H9 (cell line): ENCODE measurements at regions not wholly inside any gene's neighbourhood (a gene's known extent, or its start where the extent isn't known, plus 50 kb on each side); places are given as distances from the start of the nearest gene placed in this dataset.

Source experiments
- DNase-seq: peaks from one replicate; pipeline ENCODE4 v3.0.0-alpha.2; 2017
- H2AFZ ChIP-seq: one replicate; pipeline ENCODE4 v1.6.1; 2013; ENCODE audit warnings: mild to moderate bottlenecking, low read length, control low read depth, moderate library complexity
- H2AK5ac ChIP-seq: 2 replicates; pipeline ENCODE4 v1.6.1; 2013; ENCODE audit warnings: low read length, control low read depth, mixed read lengths; ENCODE audit not compliant: insufficient read length
- H2BK120ac ChIP-seq: one replicate; pipeline ENCODE4 v1.6.1; 2013; ENCODE audit warnings: low read depth, mild to moderate bottlenecking, low read length, control low read depth, inconsistent platforms; ENCODE audit not compliant: poor library complexity, severe bottlenecking
- H2BK12ac ChIP-seq: 2 replicates; pipeline ENCODE4 v1.6.1; 2013; ENCODE audit warnings: low read length, control low read depth, mixed read lengths, low read depth; ENCODE audit not compliant: insufficient read length
- H2BK15ac ChIP-seq: 2 replicates; pipeline ENCODE4 v1.6.1; 2013; ENCODE audit warnings: low read depth, low read length, control low read depth
- H2BK20ac ChIP-seq: one replicate; pipeline ENCODE4 v1.6.1; 2013; ENCODE audit warnings: low read depth, mild to moderate bottlenecking, low read length, control low read depth, inconsistent platforms; ENCODE audit not compliant: poor library complexity, severe bottlenecking
- H2BK5ac ChIP-seq: 2 replicates; pipeline ENCODE4 v1.6.1; 2013; ENCODE audit warnings: low read length, control low read depth, mixed read lengths; ENCODE audit not compliant: insufficient read length
- H3K14ac ChIP-seq: 2 replicates; pipeline ENCODE4 v1.6.1; 2013; ENCODE audit warnings: low read length, control low read depth; ENCODE audit not compliant: insufficient read depth
- H3K18ac ChIP-seq: 2 replicates; pipeline ENCODE4 v1.6.1; 2013; ENCODE audit warnings: low read depth, mild to moderate bottlenecking, mixed read lengths, low read length, control low read depth; ENCODE audit not compliant: insufficient read length
- H3K23ac ChIP-seq: 2 replicates; pipeline ENCODE4 v1.6.1; 2013; ENCODE audit warnings: low read length, control low read depth, mixed read lengths, low read depth; ENCODE audit not compliant: insufficient read length
- H3K23me2 ChIP-seq: 2 replicates; pipeline ENCODE4 v1.6.1; 2013; ENCODE audit warnings: low read depth, mild to moderate bottlenecking, mixed read lengths, low read length, control low read depth; ENCODE audit not compliant: insufficient read length, poor library complexity, severe bottlenecking
- H3K27ac ChIP-seq: 2 replicates; pipeline ENCODE4 v1.5.1; 2013; ENCODE audit warnings: low read length, control low read depth, mixed read lengths, low read depth; ENCODE audit not compliant: insufficient read length
- H3K27me3 ChIP-seq: 2 replicates; pipeline ENCODE4 v1.6.1; 2013; ENCODE audit warnings: low read length, control low read depth, inconsistent platforms; ENCODE audit not compliant: insufficient read depth
- H3K4ac ChIP-seq: 2 replicates; pipeline ENCODE4 v1.6.1; 2013; ENCODE audit warnings: low read depth, mild to moderate bottlenecking, control low read depth, inconsistent platforms, low read length, moderate library complexity
- H3K4me1 ChIP-seq: 2 replicates; pipeline ENCODE4 v1.6.1; 2013; ENCODE audit warnings: low read length, control low read depth, inconsistent platforms; ENCODE audit not compliant: insufficient read depth
- H3K4me2 ChIP-seq: 2 replicates; pipeline ENCODE4 v1.6.1; 2013; ENCODE audit warnings: low read length, control low read depth, mixed read lengths; ENCODE audit not compliant: insufficient read length, insufficient read depth
- H3K56ac ChIP-seq: 2 replicates; pipeline ENCODE4 v1.6.1; 2013; ENCODE audit warnings: low read depth, mild to moderate bottlenecking, mixed read lengths, low read length, control low read depth; ENCODE audit not compliant: insufficient read length
- H3K79me1 ChIP-seq: 2 replicates; pipeline ENCODE4 v1.6.1; 2013; ENCODE audit warnings: low read depth, mild to moderate bottlenecking, moderate library complexity, low read length, control low read depth, inconsistent platforms; ENCODE audit not compliant: insufficient read depth, poor library complexity, severe bottlenecking
- H3K79me2 ChIP-seq: 2 replicates; pipeline ENCODE4 v1.6.1; 2013; ENCODE audit warnings: low read length, control low read depth, inconsistent platforms; ENCODE audit not compliant: insufficient read depth
- H3K9ac ChIP-seq: 2 replicates; pipeline ENCODE4 v1.6.1; 2013; ENCODE audit warnings: low read length, control low read depth, mixed read lengths; ENCODE audit not compliant: insufficient read length; ENCODE audit errors: extremely low read depth
- H3K9me3 ChIP-seq: one replicate; pipeline ENCODE4 v1.6.1; 2013; ENCODE audit warnings: low read depth, low read length, inconsistent platforms; ENCODE audit not compliant: control insufficient read depth
- H3T11ph ChIP-seq: one replicate; pipeline ENCODE4 v1.6.1; 2013; ENCODE audit warnings: mild to moderate bottlenecking, low read length, control low read depth, inconsistent platforms
- H4K20me1 ChIP-seq: one replicate; pipeline ENCODE4 v1.6.1; 2013; ENCODE audit not compliant: control insufficient read depth, insufficient read length, insufficient read depth
- H4K5ac ChIP-seq: 2 replicates; pipeline ENCODE4 v1.6.1; 2013; ENCODE audit warnings: low read depth, mild to moderate bottlenecking, mixed read lengths, low read length, control low read depth; ENCODE audit not compliant: insufficient read length
- H4K8ac ChIP-seq: replicated peaks from 2 replicates; pipeline ENCODE4 v1.6.1; 2013; ENCODE audit warnings: low read length, control low read depth, mixed read lengths, low read depth; ENCODE audit not compliant: insufficient read length
- H4K91ac ChIP-seq: 2 replicates; pipeline ENCODE4 v1.6.1; 2013; ENCODE audit warnings: low read depth, mild to moderate bottlenecking, moderate library complexity, mixed read lengths, low read length, control low read depth; ENCODE audit not compliant: insufficient read length
- H3K27ac Mint-ChIP-seq, 3 experiments: 2 replicates in 2 of 3; 3 replicates in 1 of 3; pipeline ENCODE4 v1.8.0; 2020 to 2021; ENCODE audit warnings: mixed read lengths in 3 of 3, mild to moderate bottlenecking in 1 of 3, moderate library complexity in 1 of 3
- H3K27me3 Mint-ChIP-seq: 2 replicates; pipeline ENCODE4 v1.8.0; 2021; ENCODE audit warnings: low read depth, mild to moderate bottlenecking, moderate library complexity, mixed read lengths
- H3K36me3 Mint-ChIP-seq, 3 experiments: 2 replicates in 2 of 3; 3 replicates in 1 of 3; pipeline ENCODE4 v1.8.0; 2020 to 2021; ENCODE audit warnings: low read depth in 3 of 3, mixed read lengths in 3 of 3; ENCODE audit not compliant: insufficient read depth in 1 of 3
- H3K4me1 Mint-ChIP-seq, 2 experiments: 2 replicates each; pipeline ENCODE4 v1.8.0; 2020; ENCODE audit warnings: mixed read lengths in 2 of 2
- H3K4me3 Mint-ChIP-seq, 2 experiments: 2 replicates in 1 of 2; 3 replicates in 1 of 2; pipeline ENCODE4 v1.8.0; 2020 to 2021; ENCODE audit warnings: mild to moderate bottlenecking in 2 of 2, mixed read lengths in 2 of 2, moderate library complexity in 1 of 2
- H3K9me3 Mint-ChIP-seq, 2 experiments: 2 replicates in 1 of 2; 3 replicates in 1 of 2; pipeline ENCODE4 v1.8.0; 2020; ENCODE audit warnings: mild to moderate bottlenecking in 2 of 2, mixed read lengths in 2 of 2, moderate library complexity in 1 of 2
- WGBS: extraction: QIAGEN DNeasy Blood & Tissue Kit; methylation state at CpG from one replicate; pipeline ENCODE4 v1.1.7; 2013; ENCODE audit warnings: missing lambda C conversion rate, low lambda C conversion rate, mixed read lengths; ENCODE audit not compliant: insufficient read length; ENCODE audit errors: extremely low coverage; 5-methylcytosine and 5-hydroxymethylcytosine counted together
- TF ChIP-seq, protein P1 (sequence below): fragments of 200-600 bp; sonication (generic); conservative IDR thresholded peaks from 3 replicates; pipeline ENCODE4 v1.8.0; 2021; ENCODE audit warnings: antibody characterized with exemption, mild to moderate bottlenecking

DNA sequence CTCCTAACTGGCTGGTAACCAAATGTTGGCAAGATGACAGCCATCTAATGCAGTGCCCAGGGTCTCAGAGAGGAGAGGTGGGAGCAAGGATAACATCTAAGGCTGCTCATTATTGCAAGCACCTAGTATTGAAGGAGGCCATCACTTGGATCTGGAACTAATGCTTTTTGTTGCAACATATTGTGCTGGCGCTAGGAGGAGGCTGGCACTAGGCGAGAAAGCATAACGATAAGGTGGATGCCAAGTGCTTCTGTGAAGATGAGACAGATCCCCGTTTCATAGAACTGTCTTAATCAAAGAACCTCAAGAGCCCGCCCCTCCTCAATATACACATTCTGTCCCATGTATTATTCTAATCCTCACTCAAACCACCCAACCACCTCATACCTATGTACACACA is 774.0 kb downstream of the VRK1 start:
- H3K36me3 Mint-ChIP-seq: no peaks in the 10 kb centered on the region; a peak in 1 of 7 replicates
- Histone ChIP-seq H3K23ac (no peak overlapping the region), H3K79me1 (no peaks in the 10 kb centered on the region), H3K27ac (no peak overlapping the region), H3K23me2 (no peaks in the 10 kb centered on the region), H3K18ac (no peak overlapping the region), H3K56ac (no peak overlapping the region), H3K4ac (no peak overlapping the region), H3K14ac (no peak overlapping the region), H3T11ph (no peak overlapping the region), H2BK12ac (no peak overlapping the region), H4K91ac (no peak overlapping the region), H4K5ac (no peak overlapping the region), H3K4me2 (no peak overlapping the region), H2BK20ac (no peak overlapping the region), H3K79me2 (no peaks in the 10 kb centered on the region), H3K4me1 (no peaks in the 10 kb centered on the region; the same call in 1 of the 2 replicates), H2AFZ (no peak overlapping the region), H3K27me3 (peaks cover 2% of the 10 kb centered on the region; the same call in 1 of the 2 replicates), H2BK15ac (no peak overlapping the region), H3K9ac (no peak overlapping the region), H4K20me1 (no peaks in the 10 kb centered on the region), H2BK120ac (no peak overlapping the region), H3K9me3 (no peaks in the 10 kb centered on the region), H2BK5ac (no peak overlapping the region), H2AK5ac (no peak overlapping the region), H4K8ac (no peak overlapping the region)
- WGBS: no CpG with 5 or more reads among the region's 5 CpGs
- DNase-seq: no peak
- no peak overlapping the region for H3K4me3 Mint-ChIP-seq
- peaks cover 7% of the 10 kb centered on the region; the same call in 1 of the 2 replicates for H3K27me3 Mint-ChIP-seq
- TF ChIP-seq, protein P1, sequence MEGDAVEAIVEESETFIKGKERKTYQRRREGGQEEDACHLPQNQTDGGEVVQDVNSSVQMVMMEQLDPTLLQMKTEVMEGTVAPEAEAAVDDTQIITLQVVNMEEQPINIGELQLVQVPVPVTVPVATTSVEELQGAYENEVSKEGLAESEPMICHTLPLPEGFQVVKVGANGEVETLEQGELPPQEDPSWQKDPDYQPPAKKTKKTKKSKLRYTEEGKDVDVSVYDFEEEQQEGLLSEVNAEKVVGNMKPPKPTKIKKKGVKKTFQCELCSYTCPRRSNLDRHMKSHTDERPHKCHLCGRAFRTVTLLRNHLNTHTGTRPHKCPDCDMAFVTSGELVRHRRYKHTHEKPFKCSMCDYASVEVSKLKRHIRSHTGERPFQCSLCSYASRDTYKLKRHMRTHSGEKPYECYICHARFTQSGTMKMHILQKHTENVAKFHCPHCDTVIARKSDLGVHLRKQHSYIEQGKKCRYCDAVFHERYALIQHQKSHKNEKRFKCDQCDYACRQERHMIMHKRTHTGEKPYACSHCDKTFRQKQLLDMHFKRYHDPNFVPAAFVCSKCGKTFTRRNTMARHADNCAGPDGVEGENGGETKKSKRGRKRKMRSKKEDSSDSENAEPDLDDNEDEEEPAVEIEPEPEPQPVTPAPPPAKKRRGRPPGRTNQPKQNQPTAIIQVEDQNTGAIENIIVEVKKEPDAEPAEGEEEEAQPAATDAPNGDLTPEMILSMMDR: no peak
- H3K9me3 Mint-ChIP-seq: no peaks in the 10 kb centered on the region; a peak in 1 of 5 replicates
- peaks cover 13% of the 10 kb centered on the region in 2 experiments for H3K4me1 Mint-ChIP-seq
- no peak overlapping the region for H3K27ac Mint-ChIP-seq
